GM23248 (cell line): ENCODE measurements at regions not wholly inside any gene's neighbourhood (a gene's known extent, or its start where the extent isn't known, plus 50 kb on each side); places are given as distances from the start of the nearest gene placed in this dataset.

Source experiments
- EZH2 ChIP-seq: fragments of 200-600 bp; sonication (generic); IDR thresholded peaks from 2 replicates; pipeline ENCODE4 v1.6.1; 2018; ENCODE audit warnings: antibody characterized with exemption, mild to moderate bottlenecking; ENCODE audit not compliant: insufficient read depth, poor library complexity, severe bottlenecking
- EZH2phosphoT487 ChIP-seq: fragments of 200-600 bp; sonication (generic); IDR thresholded peaks from 2 replicates; pipeline ENCODE4 v1.6.1; 2018; ENCODE audit warnings: antibody characterized with exemption, moderate library complexity, mild to moderate bottlenecking, low read depth; ENCODE audit not compliant: insufficient read depth

DNA sequence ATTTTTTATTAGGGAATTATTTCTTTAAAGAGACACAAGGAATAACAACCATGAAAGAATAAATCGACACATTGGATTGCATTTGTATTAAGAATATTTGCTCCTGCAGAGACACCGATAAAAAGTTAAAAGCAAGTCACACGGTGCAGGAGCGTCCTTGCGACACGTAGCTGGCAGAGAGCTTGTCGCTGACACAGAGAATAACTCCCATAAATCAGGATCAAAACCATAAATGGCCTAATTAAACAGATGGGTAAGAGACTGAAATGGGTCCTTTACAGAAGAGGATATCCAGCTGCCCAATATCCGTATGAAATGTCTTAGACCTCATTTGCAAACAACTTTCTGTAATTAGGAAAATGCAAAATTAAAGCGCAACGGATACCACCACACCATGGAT is 126.1 kb upstream of the SNTG2 start:
- TF ChIP-seq EZH2phosphoT487 (no peak), EZH2 (no peak)
